ENCODE measurements at regions not wholly inside any gene's neighbourhood (a gene's known extent, or its start where the extent isn't known, plus 50 kb on each side); places are given as distances from the start of the nearest gene placed in this dataset.

DNA sequence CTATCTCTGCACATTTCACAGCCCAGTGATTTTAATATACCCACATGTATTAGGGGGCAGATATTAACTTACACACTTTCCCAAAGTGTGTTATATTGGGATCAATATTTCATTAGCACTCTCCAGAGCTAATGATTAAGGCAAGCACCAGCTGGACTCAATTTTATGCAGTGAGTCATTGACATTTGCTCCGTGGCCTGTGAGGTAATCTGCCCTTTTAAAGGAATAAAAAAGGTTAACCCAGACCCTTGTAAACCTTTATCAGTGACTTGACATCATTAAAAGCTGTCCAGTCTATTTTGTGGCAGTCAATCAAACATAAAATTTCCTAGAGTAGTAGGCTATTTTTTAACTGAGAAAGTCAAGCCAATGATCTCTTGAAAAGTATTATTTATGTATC is 1870.4 kb upstream of the CELF4 start:
- DNase-seq, result no peak
- Histone ChIP-seq H3K4me1 (no peaks in the 10 kb centered on the region), H3K36me3 (ENCODE audit: control insufficient read depth, insufficient read depth, low read length) (no peaks in the 10 kb centered on the region), H3K27me3 (replicated peaks; ENCODE audit: control insufficient read depth, insufficient read depth, low read length) (no peaks in the 10 kb centered on the region), H3K9me3 (no peaks in the 10 kb centered on the region), H3K4me3 (ENCODE audit: low read depth, low read length) (no peak overlapping the region)
- TF ChIP-seq, protein P1, sequence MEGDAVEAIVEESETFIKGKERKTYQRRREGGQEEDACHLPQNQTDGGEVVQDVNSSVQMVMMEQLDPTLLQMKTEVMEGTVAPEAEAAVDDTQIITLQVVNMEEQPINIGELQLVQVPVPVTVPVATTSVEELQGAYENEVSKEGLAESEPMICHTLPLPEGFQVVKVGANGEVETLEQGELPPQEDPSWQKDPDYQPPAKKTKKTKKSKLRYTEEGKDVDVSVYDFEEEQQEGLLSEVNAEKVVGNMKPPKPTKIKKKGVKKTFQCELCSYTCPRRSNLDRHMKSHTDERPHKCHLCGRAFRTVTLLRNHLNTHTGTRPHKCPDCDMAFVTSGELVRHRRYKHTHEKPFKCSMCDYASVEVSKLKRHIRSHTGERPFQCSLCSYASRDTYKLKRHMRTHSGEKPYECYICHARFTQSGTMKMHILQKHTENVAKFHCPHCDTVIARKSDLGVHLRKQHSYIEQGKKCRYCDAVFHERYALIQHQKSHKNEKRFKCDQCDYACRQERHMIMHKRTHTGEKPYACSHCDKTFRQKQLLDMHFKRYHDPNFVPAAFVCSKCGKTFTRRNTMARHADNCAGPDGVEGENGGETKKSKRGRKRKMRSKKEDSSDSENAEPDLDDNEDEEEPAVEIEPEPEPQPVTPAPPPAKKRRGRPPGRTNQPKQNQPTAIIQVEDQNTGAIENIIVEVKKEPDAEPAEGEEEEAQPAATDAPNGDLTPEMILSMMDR (IDR thresholded peaks at IDR 0.05; ENCODE audit: insufficient read depth in 1 of 2, low read depth in 1 of 2, low read length in 1 of 2, severe bottlenecking in 1 of 2, unreplicated experiment in 1 of 2), result no peak
- Mint-ChIP-seq H3K9me3 (ENCODE audit: unreplicated experiment) (no peaks in the 10 kb centered on the region), H3K4me3 (ENCODE audit: unreplicated experiment) (no peak overlapping the region), H3K27ac (ENCODE audit: unreplicated experiment) (no peak overlapping the region), H3K36me3 (ENCODE audit: insufficient read depth, unreplicated experiment) (no peaks in the 10 kb centered on the region), H3K27me3 (ENCODE audit: insufficient read depth, unreplicated experiment) (no peaks in the 10 kb centered on the region), H3K4me1 (ENCODE audit: low read depth, unreplicated experiment) (no peaks in the 10 kb centered on the region)
- CTCF ChIA-PET, result no interaction called here
- no TSS peak for BruUV-seq (replicated peaks)
- intact Hi-C loops (cut with micrococcal nuclease; ENCODE audit: unreplicated experiment), result no loop called here
- POLR2A ChIA-PET, result no interaction called here

DNA sequence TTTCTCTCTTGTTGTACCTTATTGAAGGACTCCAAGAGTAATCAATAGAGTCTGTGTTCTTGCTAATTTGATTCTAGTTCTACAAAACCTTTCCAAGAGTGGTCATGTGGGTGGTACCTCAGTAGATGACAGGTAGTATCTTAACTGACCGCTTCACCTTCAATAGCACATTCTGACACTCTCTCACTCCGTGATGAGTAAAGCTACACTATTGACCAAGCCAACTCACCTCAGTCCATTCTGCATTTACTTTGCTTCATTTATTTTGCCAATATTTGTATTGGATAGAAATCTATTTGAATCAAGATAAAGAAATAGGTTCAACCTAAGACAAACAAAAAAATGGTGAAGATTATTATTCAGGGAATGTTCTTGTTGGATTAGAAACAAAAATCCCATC is 1869.6 kb upstream of the CELF4 start:
- Mint-ChIP-seq H3K9me3 (ENCODE audit: unreplicated experiment) (no peaks in the 10 kb centered on the region), H3K4me3 (ENCODE audit: unreplicated experiment) (no peak overlapping the region), H3K36me3 (ENCODE audit: insufficient read depth, unreplicated experiment) (no peaks in the 10 kb centered on the region), H3K27ac (ENCODE audit: unreplicated experiment) (no peak overlapping the region), H3K4me1 (ENCODE audit: low read depth, unreplicated experiment) (no peaks in the 10 kb centered on the region), H3K27me3 (ENCODE audit: insufficient read depth, unreplicated experiment) (no peaks in the 10 kb centered on the region)
- Histone ChIP-seq H3K9me3 (no peaks in the 10 kb centered on the region), H3K36me3 (ENCODE audit: control insufficient read depth, insufficient read depth, low read length) (no peaks in the 10 kb centered on the region), H3K4me3 (ENCODE audit: low read depth, low read length) (no peak overlapping the region), H3K4me1 (no peaks in the 10 kb centered on the region), H3K27me3 (replicated peaks; ENCODE audit: control insufficient read depth, insufficient read depth, low read length) (no peaks in the 10 kb centered on the region)
- CTCF ChIA-PET, result no interaction called here
- BruUV-seq (replicated peaks), result no TSS peak
- intact Hi-C loops (cut with micrococcal nuclease; ENCODE audit: unreplicated experiment), result no loop called here
- TF ChIP-seq, protein P1 (IDR thresholded peaks at IDR 0.05; ENCODE audit: insufficient read depth in 1 of 2, low read depth in 1 of 2, low read length in 1 of 2, severe bottlenecking in 1 of 2, unreplicated experiment in 1 of 2), result no peak
- POLR2A ChIA-PET, result no interaction called here
- DNase-seq, result no peak

DNA sequence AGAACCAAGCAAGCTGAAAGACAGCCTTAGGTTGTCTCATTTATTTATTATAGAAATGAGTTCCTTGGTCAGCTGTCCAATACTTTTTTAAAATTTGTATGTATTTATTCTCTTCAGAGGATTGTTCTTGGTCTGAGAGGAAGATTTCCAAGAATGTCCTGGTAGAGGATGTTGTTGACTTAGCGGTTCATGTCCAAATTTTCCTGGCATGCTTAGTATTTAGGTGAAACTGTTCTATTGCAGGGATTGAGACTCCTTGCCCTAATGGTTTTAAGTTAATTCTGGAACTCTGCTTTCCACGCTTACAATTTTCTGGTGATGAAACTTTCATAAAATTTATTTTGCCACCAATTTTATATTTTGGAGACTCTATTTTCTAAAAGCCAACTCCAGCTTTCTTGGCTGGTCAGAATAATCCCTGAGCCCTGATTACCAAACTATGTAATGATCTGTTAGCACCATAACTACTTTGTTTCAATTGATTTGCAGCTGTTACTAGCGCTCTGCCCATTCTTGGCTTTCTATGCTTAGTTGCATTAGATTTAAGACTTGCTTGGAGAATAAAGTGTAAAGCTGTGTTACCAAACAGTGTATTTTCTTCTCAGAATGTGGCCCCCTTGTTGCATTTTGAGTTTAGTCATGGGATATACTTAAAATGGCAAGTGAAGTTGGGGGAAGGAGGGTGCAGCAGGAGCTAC is 1868.8 kb upstream of the CELF4 start:
- no peaks in the 10 kb centered on the region for H3K9me3 ChIP-seq
- no peaks in the 10 kb centered on the region for H3K36me3 ChIP-seq (ENCODE audit: control insufficient read depth, insufficient read depth, low read length)
- POLR2A ChIA-PET, result no interaction called here
- H3K9me3 Mint-ChIP-seq (ENCODE audit: unreplicated experiment), result no peaks in the 10 kb centered on the region
- no peaks in the 10 kb centered on the region for H3K27me3 ChIP-seq (replicated peaks; ENCODE audit: control insufficient read depth, insufficient read depth, low read length)
- no peak for DNase-seq
- no peak overlapping the region for H3K27ac Mint-ChIP-seq (ENCODE audit: unreplicated experiment)
- no TSS peak for BruUV-seq (replicated peaks)
- no peak overlapping the region for H3K4me3 Mint-ChIP-seq (ENCODE audit: unreplicated experiment)
- H3K4me1 ChIP-seq, result no peaks in the 10 kb centered on the region
- TF ChIP-seq, protein P1 (IDR thresholded peaks at IDR 0.05; ENCODE audit: insufficient read depth in 1 of 2, low read depth in 1 of 2, low read length in 1 of 2, severe bottlenecking in 1 of 2, unreplicated experiment in 1 of 2), result no peak
- H3K4me1 Mint-ChIP-seq (ENCODE audit: low read depth, unreplicated experiment), result no peaks in the 10 kb centered on the region
- CTCF ChIA-PET, result no interaction called here
- H3K4me3 ChIP-seq (ENCODE audit: low read depth, low read length), result no peak overlapping the region
- intact Hi-C loops (cut with micrococcal nuclease; ENCODE audit: unreplicated experiment), result no loop called here
- no peaks in the 10 kb centered on the region for H3K36me3 Mint-ChIP-seq (ENCODE audit: insufficient read depth, unreplicated experiment)
- H3K27me3 Mint-ChIP-seq (ENCODE audit: insufficient read depth, unreplicated experiment), result no peaks in the 10 kb centered on the region

Measured in Caco-2 (cell line).